Activated CD8-positive, alpha-beta memory T cell treated with anti-CD3 and anti-CD28 coated beads for 36 hours (primary cell): ENCODE measurements at regions not wholly inside any gene's neighbourhood (a gene's known extent, or its start where the extent isn't known, plus 50 kb on each side); places are given as distances from the start of the nearest gene placed in this dataset.

Source experiments
- CTCF ChIA-PET: fragments of 350-600 bp; sonication (Branson Sonifier 250); formaldehyde crosslinking; loops from one replicate; lab custom pipeline; 2021; ENCODE audit warnings: antibody characterized with exemption; lab: Charles Lee
- POLR2A ChIA-PET: fragments of 350-600 bp; sonication (Branson Sonifier 250); formaldehyde crosslinking; loops from one replicate; lab custom pipeline; 2021; ENCODE audit warnings: antibody characterized with exemption; lab: Charles Lee

- POLR2A ChIA-PET = no interaction called here
- CTCF ChIA-PET = no interaction called here
These were observed 231.8 kb upstream of the AGA start for GRCh38 chr4:177673985-177674489.

GRCh38 chr4:177680308-177680707 lies 238.1 kb upstream of the AGA start:
- ChIA-PET CTCF (no interaction called here), POLR2A (no interaction called here)

GRCh38 chr4:177681902-177682301 lies 239.7 kb upstream of the AGA start:
- POLR2A ChIA-PET = no interaction called here
- CTCF ChIA-PET = no interaction called here

- CTCF ChIA-PET = no interaction called here
- POLR2A ChIA-PET = no interaction called here
These were observed 244.9 kb upstream of the AGA start for GRCh38 chr4:177687117-177687516.

GRCh38 chr4:177692907-177693306 lies 250.7 kb upstream of the AGA start:
- ChIA-PET CTCF (no interaction called here), POLR2A (no interaction called here)

GRCh38 chr4:177696438-177696966 lies 254.3 kb upstream of the AGA start:
- POLR2A ChIA-PET = no interaction called here
- CTCF ChIA-PET = no interaction called here

GRCh38 chr4:177699365-177700213 lies 257.4 kb upstream of the AGA start:
- POLR2A ChIA-PET = no interaction called here
- CTCF ChIA-PET = no interaction called here

- ChIA-PET POLR2A (no interaction called here), CTCF (no interaction called here)
These were observed 264.7 kb upstream of the AGA start for GRCh38 chr4:177706916-177707315.

- POLR2A ChIA-PET = no interaction called here
- CTCF ChIA-PET = no interaction called here
These were observed 271.2 kb upstream of the AGA start for GRCh38 chr4:177713454-177713853.

- ChIA-PET POLR2A (no interaction called here), CTCF (no interaction called here)
These were observed 275.2 kb upstream of the AGA start for GRCh38 chr4:177717407-177717806.

GRCh38 chr4:177718514-177718913 lies 276.3 kb upstream of the AGA start:
- CTCF ChIA-PET = no interaction called here
- POLR2A ChIA-PET = no interaction called here

- POLR2A ChIA-PET = no interaction called here
- CTCF ChIA-PET = no interaction called here
These were observed 283.9 kb upstream of the AGA start for GRCh38 chr4:177726111-177726510.

GRCh38 chr4:177728361-177729152 lies 286.3 kb upstream of the AGA start:
- ChIA-PET CTCF (no interaction called here), POLR2A (no interaction called here)

GRCh38 chr4:177729681-177730080 lies 287.4 kb upstream of the AGA start:
- POLR2A ChIA-PET = no interaction called here
- CTCF ChIA-PET = no interaction called here

GRCh38 chr4:177737387-177737940 lies 295.2 kb upstream of the AGA start:
- CTCF ChIA-PET = no interaction called here

GRCh38 chr4:177740563-177740962 lies 298.3 kb upstream of the AGA start:
- ChIA-PET CTCF (no interaction called here), POLR2A (no interaction called here)

More at GRCh38 chr4:177737387-177737940, 295.2 kb upstream of the AGA start:
- POLR2A ChIA-PET = no interaction called here

GRCh38 chr4:177759729-177760128 lies 317.5 kb upstream of the AGA start:
- CTCF ChIA-PET = no interaction called here
- POLR2A ChIA-PET = no interaction called here

GRCh38 chr4:177761692-177762091 lies 319.5 kb upstream of the AGA start:
- ChIA-PET CTCF (no interaction called here), POLR2A (no interaction called here)

- ChIA-PET CTCF (no interaction called here), POLR2A (no interaction called here)
These were observed 326.9 kb upstream of the AGA start for GRCh38 chr4:177769155-177769554.

- ChIA-PET CTCF (no interaction called here), POLR2A (no interaction called here)
These were observed 328.5 kb upstream of the AGA start for GRCh38 chr4:177770776-177771175.
